ENCODE measurements at regions not wholly inside any gene's neighbourhood (a gene's known extent, or its start where the extent isn't known, plus 50 kb on each side); places are given as distances from the start of the nearest gene placed in this dataset.

DNA sequence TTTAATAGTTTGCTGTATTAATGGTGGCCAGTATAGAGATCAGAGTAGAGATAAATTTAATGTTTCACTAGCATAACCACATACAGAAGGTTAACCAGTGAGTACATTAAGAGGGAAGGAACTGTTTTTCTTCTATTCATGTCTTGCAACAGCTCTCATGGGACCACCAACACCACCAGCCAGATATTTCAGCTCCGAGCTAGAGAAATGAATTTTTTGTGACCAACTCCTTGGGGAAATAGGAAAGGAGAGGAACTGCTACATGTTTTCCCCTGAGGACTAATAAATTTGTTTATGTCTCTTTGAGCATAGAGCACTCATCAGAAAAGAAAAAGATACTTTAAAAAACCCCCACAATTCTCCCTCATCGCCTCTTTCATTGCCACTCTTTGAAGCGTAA, 247.5 kb downstream of the MBNL1 start:
- no peaks in the 10 kb centered on the region for H3K36me3 ChIP-seq (ENCODE audit: low read depth, missing control alignments)
- DNase-seq = no peak
- TF ChIP-seq, protein P1, sequence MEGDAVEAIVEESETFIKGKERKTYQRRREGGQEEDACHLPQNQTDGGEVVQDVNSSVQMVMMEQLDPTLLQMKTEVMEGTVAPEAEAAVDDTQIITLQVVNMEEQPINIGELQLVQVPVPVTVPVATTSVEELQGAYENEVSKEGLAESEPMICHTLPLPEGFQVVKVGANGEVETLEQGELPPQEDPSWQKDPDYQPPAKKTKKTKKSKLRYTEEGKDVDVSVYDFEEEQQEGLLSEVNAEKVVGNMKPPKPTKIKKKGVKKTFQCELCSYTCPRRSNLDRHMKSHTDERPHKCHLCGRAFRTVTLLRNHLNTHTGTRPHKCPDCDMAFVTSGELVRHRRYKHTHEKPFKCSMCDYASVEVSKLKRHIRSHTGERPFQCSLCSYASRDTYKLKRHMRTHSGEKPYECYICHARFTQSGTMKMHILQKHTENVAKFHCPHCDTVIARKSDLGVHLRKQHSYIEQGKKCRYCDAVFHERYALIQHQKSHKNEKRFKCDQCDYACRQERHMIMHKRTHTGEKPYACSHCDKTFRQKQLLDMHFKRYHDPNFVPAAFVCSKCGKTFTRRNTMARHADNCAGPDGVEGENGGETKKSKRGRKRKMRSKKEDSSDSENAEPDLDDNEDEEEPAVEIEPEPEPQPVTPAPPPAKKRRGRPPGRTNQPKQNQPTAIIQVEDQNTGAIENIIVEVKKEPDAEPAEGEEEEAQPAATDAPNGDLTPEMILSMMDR (IDR thresholded peaks at IDR 0.05) = no peak
- TF ChIP-seq POLR2A (IDR thresholded peaks at IDR 0.05) = no peak
- no peaks in the 10 kb centered on the region for H3K4me1 ChIP-seq
- 89 to 91% methylated on average over 3 of the region's 3 CpGs for WGBS, 2 donors
- intact Hi-C loops (cut with DNase I; ENCODE audit: low total_unique reads) = no loop called here
- H3K27ac ChIP-seq = no peak overlapping the region
- no peaks in the 10 kb centered on the region for H3K27me3 ChIP-seq
- H3K9me3 ChIP-seq = no peaks in the 10 kb centered on the region
- no peak overlapping the region for H3K4me3 ChIP-seq

DNA sequence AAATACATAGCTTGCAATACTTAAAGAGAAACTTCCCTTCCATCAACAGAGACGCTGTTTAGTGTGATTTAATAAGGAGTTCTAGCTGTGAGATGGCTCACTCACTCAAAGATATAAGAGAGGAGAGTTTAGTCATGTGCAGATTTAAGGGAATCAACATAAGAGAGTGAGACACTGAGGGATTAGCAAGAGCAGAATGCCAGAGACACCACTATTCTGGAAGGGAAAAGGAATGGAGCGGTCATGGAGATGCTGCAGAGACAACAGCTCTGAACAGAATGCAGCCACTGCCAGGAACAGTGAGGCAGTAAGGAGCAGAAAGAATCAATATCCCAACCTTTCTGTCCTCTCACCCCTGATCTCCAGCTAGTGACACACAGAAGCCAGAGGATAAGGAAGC, 248.8 kb downstream of the MBNL1 start:
- H3K4me3 ChIP-seq = no peak overlapping the region
- 68 to 81% methylated on average over 2 of the region's 2 CpGs for WGBS, 2 donors
- H3K27ac ChIP-seq = no peak overlapping the region
- TF ChIP-seq, protein P1 (IDR thresholded peaks at IDR 0.05) = no peak
- no peak for TF ChIP-seq POLR2A (IDR thresholded peaks at IDR 0.05)
- intact Hi-C loops (cut with DNase I; ENCODE audit: low total_unique reads) = no loop called here
- H3K27me3 ChIP-seq = no peaks in the 10 kb centered on the region
- no peaks in the 10 kb centered on the region for H3K4me1 ChIP-seq
- DNase-seq = no peak
- H3K36me3 ChIP-seq (ENCODE audit: low read depth, missing control alignments) = no peaks in the 10 kb centered on the region
- H3K9me3 ChIP-seq = no peaks in the 10 kb centered on the region

DNA sequence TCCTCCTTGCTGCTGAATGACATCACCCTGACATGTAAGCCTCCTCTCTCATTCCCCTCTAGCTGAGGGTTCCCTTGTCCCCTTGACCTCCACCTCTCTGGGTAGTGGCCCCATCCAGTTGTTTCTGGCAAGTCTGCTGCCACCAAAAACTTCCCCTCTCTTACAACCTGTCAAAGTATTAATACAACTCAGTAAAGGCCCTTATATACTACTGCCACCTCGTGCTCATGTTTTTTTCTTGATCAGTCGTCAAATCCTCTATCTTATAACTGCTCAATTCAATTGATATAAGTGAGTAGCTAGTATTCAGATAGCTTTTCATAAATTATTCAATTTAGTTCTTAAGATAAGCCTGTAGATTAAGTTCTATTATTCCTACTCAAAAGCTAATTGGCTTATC, 249.6 kb downstream of the MBNL1 start:
- no peak overlapping the region for H3K27ac ChIP-seq
- H3K36me3 ChIP-seq (ENCODE audit: low read depth, missing control alignments) = no peaks in the 10 kb centered on the region
- TF ChIP-seq, protein P1 (IDR thresholded peaks at IDR 0.05) = no peak
- TF ChIP-seq POLR2A (IDR thresholded peaks at IDR 0.05) = no peak
- no peaks in the 10 kb centered on the region for H3K9me3 ChIP-seq
- H3K4me3 ChIP-seq = no peak overlapping the region
- no peak for DNase-seq
- WGBS, 2 donors = 91 to 97% methylated on average over 2 of the region's 2 CpGs
- intact Hi-C loops (cut with DNase I; ENCODE audit: low total_unique reads) = no loop called here
- H3K27me3 ChIP-seq = no peaks in the 10 kb centered on the region
- no peaks in the 10 kb centered on the region for H3K4me1 ChIP-seq

DNA sequence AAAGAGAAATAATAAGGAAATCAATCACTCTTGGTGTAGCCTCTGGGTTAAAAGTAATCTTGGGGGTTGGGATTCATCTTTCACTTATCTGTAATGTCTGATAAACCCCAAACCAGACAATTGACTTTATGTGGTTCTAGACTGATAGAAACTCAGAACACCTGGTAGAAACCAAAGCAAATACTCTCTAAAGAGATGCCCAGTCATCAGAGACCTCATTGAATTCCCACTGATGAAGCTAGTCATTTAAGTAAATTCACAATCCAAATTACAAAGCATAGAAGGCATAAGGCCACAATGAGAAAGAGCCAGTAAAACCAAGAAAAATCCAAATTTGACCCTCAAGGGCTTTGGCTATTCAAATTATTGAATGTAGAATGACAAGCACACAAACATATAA, 250.6 kb downstream of the MBNL1 start:
- Histone ChIP-seq H3K27ac (no peak overlapping the region), H3K36me3 (ENCODE audit: low read depth, missing control alignments) (no peaks in the 10 kb centered on the region), H3K4me1 (no peaks in the 10 kb centered on the region), H3K27me3 (no peaks in the 10 kb centered on the region), H3K4me3 (no peak overlapping the region), H3K9me3 (no peaks in the 10 kb centered on the region)
- intact Hi-C loops (cut with DNase I; ENCODE audit: low total_unique reads) = no loop called here
- DNase-seq = no peak
- TF ChIP-seq POLR2A (IDR thresholded peaks at IDR 0.05) = no peak
- TF ChIP-seq, protein P1 (IDR thresholded peaks at IDR 0.05) = no peak

DNA sequence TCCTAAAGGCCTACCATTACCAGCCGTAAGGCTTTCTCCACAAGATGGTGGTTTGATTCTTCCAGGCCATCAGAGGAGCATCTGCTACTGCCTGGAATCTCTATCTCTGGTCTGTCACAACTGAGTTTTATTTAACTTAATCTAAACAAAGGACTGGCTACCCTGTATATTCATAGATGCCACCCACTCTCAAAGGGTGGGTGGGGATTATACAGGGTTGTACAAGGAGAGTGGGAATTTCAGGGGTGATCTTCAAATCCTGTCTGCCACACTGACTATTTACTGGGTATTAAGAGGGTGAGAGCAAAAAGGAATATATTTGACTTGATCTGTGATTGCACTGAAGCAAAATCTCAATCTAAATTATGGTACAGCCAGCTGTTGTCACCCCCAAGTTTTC, 253.3 kb downstream of the MBNL1 start:
- Histone ChIP-seq H3K36me3 (ENCODE audit: low read depth, missing control alignments) (no peaks in the 10 kb centered on the region), H3K9me3 (no peaks in the 10 kb centered on the region), H3K27me3 (no peaks in the 10 kb centered on the region), H3K27ac (no peak overlapping the region), H3K4me3 (no peak overlapping the region), H3K4me1 (no peaks in the 10 kb centered on the region)
- 90 to 100% methylated on average over 1 of the region's 1 CpG for whole genome bisulfite sequencing, 2 donors
- TF ChIP-seq, protein P1 (IDR thresholded peaks at IDR 0.05) = no peak
- no peak for TF ChIP-seq POLR2A (IDR thresholded peaks at IDR 0.05)
- DNase-seq = no peak
- intact Hi-C loops (cut with DNase I; ENCODE audit: low total_unique reads) = no loop called here

All from testis (tissue), 2 donors.